GM21367 (cell line): ENCODE measurements at regions not wholly inside any gene's neighbourhood (a gene's known extent, or its start where the extent isn't known, plus 50 kb on each side); places are given as distances from the start of the nearest gene placed in this dataset.
"Not testable (repeated sequence)": the region's sequence is repeated elsewhere in the genome, so short reads cannot be mapped to it uniquely, and the experiment has no call there.

Source experiments
- ATAC-seq: cut with Tn5 transposase; IDR thresholded peaks from one replicate; pipeline ENCODE4 v1.9.1; 2021; ENCODE audit not compliant: unreplicated experiment

- ATAC-seq, result peak; percentile 90
Observed at GRCh38 chr7:149714081-149714909, 59.1 kb downstream of the ZNF467 start.

GRCh38 chr7:149713731-149714068 lies 59.7 kb downstream of the ZNF467 start:
- ATAC-seq, result no peak

- ATAC-seq, result no peak
Observed at GRCh38 chr7:149713061-149713730, 60.2 kb downstream of the ZNF467 start.

DNA sequence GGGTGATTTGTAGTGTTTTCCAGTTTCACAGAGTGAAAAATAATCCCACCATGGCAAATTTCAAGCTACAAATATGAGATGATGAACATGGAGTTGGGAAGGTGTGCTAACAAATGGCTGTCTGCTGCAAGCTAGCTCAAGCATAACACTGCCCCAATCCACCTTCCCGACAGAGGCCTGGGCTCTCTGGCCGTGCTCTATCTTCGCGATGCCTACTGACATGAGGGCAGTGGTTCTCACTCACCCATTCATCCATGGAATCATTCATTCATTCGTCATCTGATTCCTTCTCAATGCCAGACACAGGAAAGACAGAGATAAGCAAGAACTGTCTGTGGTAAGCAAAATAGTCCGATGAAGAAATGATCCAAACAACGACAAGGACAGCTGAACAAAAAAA lies 65.4 kb downstream of the ZNF467 start:
- ATAC-seq, result no peak

DNA sequence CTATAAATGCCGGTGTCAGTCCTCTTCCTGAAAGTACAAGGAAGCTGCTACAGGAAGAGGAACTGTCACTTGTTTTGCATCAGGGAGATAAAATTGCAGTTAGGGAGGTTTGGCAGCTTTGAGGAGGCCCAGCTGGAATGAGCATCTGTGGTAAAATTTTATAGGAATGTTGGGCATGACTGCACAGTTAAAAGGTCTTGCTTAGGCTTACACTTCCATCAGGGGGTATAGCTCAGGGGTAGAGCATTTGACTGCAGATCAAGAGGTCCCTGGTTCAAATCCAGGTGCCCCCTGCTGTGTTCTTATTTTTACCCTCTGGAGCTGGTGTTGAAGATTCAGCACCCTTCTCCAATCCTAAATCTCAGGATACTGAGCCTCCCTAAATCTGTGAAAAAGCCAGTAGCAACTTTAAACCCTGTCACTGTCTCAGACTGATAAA lies 65.9 kb downstream of the ZNF467 start:
- ATAC-seq, result no peak

DNA sequence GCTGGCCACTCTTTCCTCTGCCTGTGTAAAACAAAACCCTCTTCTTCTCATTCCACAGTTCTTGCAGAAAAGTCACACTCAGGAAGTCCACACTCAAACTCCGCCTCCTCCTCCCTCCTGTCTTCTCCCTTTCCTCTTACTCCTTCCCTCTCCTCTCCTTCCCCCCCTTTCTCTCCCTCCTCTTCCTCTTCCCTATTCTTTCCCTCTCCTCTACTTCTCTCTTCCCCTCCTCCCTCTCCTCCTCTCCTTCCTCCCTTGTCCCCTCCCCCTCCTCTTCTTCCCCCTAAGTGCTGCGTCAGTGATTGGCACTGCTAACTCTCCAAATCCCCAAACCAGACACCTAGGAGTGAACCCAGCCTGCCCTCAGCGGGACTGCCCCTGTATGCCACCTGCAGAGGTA lies 67.0 kb downstream of the ZNF467 start:
- ATAC-seq, result no peak

DNA sequence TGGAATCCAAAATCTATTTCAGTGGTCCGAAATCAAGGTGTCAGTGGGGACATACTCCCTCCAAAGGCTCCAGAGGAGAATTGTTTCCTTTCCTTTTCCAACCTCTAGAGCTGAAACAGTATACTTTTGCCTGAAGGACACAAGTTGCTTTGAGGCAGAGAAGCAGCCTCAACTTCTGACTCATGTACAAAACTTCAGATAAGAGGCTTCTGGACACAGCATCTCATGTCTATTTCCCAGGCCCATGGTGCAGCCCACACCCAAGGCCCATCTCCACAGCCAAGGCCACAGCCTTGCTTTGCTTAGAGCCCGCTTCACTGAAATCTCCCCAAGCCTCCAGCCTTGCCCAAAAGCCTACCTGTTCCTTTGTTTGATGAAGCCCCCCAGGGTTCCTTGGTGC lies 68.9 kb downstream of the ZNF467 start:
- ATAC-seq, result no peak

DNA sequence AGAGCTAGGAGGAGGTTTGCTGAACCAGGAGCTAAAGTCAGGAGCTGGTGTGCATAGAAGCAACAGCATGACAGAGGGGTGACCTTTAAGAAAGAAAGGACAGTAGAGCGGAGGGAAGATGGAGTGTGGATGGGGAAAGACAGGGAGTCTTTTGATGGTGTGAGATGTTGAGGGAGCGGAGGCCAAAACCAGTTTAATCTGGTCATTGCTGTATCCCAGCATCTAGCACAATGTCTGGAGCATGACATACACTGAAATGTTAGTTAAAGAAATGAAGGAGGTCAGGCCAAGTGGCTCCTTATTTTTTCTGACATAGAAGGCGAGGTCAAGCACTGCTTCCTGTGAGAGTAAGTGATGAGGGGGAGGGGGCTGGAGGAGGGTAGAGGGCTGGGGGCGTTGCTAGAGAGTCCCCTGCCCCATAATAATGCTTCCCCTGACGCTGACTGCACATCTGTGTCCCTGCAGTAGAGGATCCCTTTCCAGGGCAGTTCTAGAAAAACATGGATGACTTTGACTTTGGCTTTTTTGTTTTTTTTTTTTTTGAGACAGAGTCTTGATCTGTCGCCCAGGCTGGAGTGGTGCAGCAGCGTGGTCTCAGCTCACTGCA lies 70.2 kb downstream of the ZNF467 start:
- ATAC-seq, result no peak

DNA sequence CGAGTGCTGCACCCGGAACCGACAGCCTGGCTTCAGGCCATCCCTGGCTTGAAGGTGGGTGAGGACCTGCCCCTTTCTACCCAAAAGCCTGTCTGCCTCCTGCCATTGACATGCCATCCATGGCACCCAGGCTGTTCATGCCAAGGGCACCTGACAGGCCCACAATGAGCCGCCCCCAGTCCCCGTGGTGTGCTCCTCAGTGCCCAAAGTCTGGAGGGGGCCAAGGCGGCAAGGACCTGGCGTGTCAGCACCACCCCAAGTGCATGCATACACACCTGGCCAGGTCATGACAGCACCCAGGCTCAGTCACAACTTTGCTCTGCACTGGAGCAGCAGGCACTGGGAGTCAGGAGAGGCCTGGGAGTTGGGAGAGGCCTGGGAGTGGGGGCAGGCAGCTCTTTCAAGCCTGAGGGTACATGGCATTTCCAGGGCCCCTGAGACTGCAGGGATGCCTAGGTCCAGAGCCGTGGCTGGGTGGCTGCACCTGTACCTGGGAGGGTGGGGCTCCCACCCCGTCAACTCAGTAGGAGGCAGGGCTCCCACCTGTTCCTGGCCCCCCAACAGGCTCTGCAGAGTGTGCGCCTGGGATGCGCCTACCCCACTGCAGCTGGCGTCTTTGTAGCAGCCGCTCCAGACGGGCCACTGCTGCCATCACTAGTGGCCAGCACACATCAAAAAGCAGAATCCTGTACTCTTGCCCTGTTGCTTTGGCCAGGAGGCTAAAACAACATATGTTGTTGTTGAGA lies 71.7 kb downstream of the ZNF467 start:
- ATAC-seq, result no peak

GRCh38 chr7:149697767-149698166 lies 75.6 kb downstream of the ZNF467 start:
- ATAC-seq, result not testable (repeated sequence)

DNA sequence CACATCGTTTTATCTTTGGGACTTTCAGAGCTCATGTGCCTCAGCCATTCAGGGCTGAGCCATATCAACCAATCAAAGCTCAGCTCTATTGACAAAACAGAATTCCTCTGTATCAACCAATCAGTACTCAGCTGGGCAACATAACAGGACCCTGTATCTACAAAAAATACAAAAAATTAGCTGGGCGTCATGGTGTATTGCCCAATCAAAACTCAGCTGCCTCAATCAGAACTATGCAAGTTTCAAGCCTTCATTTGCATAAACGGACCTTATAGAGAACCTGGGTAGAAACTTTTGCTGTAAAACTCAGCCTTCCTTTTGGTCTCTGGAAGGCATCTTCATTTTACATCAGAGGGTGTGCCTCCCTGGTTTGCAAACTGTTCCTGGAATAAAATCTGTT lies 77.1 kb downstream of the ZNF467 start:
- no peak for ATAC-seq

- no peak for ATAC-seq
Observed at GRCh38 chr7:149692557-149692982, 80.8 kb downstream of the ZNF467 start.

DNA sequence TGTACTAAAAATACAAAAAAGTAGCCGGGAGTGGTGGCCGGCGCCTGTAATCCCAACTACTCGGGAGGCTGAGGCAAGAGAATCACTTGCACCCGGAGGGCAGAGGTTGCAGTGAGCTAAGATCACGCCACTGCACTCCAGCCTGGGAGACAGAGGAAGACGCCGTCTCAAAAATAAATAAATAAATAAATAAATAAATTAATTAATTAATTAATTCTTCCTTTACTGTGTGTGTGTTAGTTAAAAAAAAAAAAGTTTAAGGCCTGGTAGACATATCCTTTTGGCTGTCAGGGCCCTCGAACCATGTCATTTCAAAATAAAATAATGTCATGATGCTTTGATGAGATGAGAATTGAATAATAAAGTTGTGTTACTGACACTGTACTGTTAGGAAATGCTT lies 81.3 kb downstream of the ZNF467 start:
- no peak for ATAC-seq

GRCh38 chr7:149690688-149691446 lies 82.5 kb downstream of the ZNF467 start:
- no peak for ATAC-seq

- ATAC-seq, result no peak
Observed at GRCh38 chr7:149689291-149689721, 84.1 kb downstream of the ZNF467 start.

DNA sequence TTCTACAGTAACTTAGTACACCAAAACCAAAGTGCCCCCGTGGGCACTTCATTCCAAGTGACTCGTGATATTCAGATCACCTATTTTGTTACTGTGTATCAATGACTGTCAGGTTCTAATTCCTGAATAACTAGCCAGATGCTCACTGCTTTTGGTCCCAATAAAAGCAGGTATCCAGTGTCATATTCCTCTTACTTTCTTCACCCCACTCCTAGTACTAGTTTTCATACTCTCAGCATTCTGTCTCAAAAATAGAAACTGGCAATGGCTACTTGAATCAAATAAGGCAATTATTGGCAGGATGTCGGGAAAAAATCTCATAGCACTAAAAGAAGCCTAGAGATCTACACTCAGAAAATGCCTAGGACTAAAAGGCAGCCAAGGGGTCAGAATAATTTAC lies 84.6 kb downstream of the ZNF467 start:
- no peak for ATAC-seq

DNA sequence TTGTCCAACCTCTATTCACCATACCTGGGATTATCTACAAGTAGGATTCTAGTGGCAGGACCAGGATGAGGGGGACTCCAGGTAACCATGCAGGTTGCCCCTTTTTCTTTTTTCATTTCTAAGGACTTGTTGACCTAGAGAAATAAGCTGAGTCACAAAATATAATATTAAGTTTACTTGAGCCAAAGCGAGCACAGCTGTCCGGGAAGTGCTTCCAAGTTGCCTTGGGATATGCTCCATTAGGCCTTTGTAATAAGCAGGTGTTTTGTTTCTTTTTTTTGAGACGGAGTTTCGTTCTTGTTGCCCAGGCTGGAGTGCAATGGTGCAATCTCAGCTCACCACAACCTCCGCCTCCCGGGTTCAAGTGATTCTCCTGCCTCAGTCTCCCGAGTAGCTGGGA lies 85.6 kb downstream of the ZNF467 start:
- not testable (repeated sequence) for ATAC-seq

- ATAC-seq, result no peak
Observed at GRCh38 chr7:149686449-149686848, 86.9 kb downstream of the ZNF467 start.

DNA sequence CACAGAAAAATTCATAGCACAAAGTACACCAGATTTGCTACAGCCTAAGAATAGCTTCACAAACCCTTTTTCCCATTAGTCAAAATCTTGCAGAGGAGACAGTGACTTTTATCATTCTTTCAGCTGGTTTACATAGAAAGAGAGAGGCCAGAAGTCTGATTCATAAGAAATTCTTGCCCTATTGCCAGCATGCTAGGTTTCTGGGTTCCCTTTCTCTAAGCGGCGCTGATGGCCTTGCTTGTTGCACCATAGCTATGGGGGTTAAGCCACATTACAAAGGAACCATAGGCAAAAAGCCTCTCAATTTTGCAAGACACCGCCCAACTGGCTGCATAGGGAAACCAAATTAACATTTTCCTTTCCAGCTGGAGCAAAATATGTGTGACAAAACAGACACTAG lies 87.4 kb downstream of the ZNF467 start:
- ATAC-seq, result no peak

DNA sequence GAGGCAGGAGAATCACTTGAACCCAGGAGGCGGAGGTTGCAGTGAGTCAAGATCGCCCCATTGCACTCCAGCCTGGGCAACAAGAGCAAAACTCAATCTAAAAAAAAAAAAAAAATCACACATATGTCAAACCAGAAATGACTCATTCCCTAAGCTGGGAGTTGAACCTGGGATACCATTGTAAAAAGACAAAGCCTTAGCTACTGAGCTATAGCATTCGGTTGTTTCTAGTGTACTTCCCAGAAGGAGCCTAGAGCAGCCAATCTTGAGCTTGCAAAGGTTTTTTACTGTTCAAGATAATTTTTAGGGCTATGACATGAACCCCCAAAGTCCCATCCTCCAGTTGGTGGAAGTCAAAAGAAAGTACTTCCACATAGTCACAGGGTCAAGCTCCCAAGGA lies 87.9 kb downstream of the ZNF467 start:
- no peak for ATAC-seq

- no peak for ATAC-seq
Observed at GRCh38 chr7:149683898-149684297, 89.5 kb downstream of the ZNF467 start.
